ENCODE measurements at regions not wholly inside any gene's neighbourhood (a gene's known extent, or its start where the extent isn't known, plus 50 kb on each side); places are given as distances from the start of the nearest gene placed in this dataset.

DNA sequence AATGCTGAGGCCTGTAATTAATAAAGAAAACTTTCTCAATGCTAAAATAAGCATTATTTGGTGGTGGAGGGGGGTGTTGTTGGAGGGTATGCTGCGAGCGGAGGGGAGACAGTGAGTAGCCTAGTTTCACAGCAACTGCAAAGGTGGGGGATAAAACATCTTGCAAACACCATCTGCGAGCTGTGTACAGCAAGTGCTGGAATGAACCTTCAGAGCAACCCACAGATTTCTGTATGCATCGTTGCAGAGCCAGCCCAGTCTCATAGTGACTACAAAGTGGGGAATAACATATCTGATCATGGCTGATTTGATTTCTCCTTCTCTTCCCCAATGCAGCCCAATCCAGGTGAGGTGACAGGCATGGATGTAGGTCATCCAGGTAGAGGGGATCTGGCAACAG is 80.7 kb upstream of the COG2 start:
- TF ChIP-seq TAF1 (IDR thresholded peaks at IDR 0.05; ENCODE audit: borderline replicate concordance, insufficient read depth, low read length) (no peak), POLR2AphosphoS5 (IDR thresholded peaks at IDR 0.05; ENCODE audit: low read depth, low read length) (no peak), SIN3A (IDR thresholded peaks at IDR 0.05; ENCODE audit: borderline replicate concordance, insufficient read depth, low read length) (no peak), REST (IDR thresholded peaks at IDR 0.05; ENCODE audit: insufficient read depth in 1 of 2, low read depth in 2 of 2, low read length in 2 of 2) (no peak), FOXP2 (optimal IDR thresholded peaks at IDR 0.05; ENCODE audit: borderline replicate concordance, extremely low read depth, extremely low read length, insufficient read depth) (no peak)
